CD14-positive monocyte (primary cell): ENCODE measurements at regions not wholly inside any gene's neighbourhood (a gene's known extent, or its start where the extent isn't known, plus 50 kb on each side); places are given as distances from the start of the nearest gene placed in this dataset.

ENCODE experiments used
- DNase-seq, 3 donors: peaks; one replicate each; pipeline ENCODE4 v3.0.0-alpha.2; 2011 to 2022
- H2AFZ ChIP-seq: 2 replicates; pipeline ENCODE4 v1.6.0; 2012; ENCODE audit warnings: mild to moderate bottlenecking, low read depth, low read length, inconsistent platforms; ENCODE audit not compliant: insufficient read depth, poor library complexity, severe bottlenecking
- H3K27ac ChIP-seq, 2 donors: 1 replicate in 1 of 2; 2 replicates in 1 of 2; pipeline ENCODE4 v1.5.1; 2012 to 2013; ENCODE audit warnings: low read length in 2 of 2, control low read depth in 1 of 2, inconsistent platforms in 1 of 2, low read depth in 1 of 2, mild to moderate bottlenecking in 1 of 2
- H3K27me3 ChIP-seq, 2 donors: one replicate each; pipeline versions ENCODE4 v1.6.0 to v1.6.1; 2011 to 2013; ENCODE audit warnings: low read length in 2 of 2; ENCODE audit not compliant: control insufficient read depth in 2 of 2, insufficient read depth in 2 of 2
- H3K36me3 ChIP-seq, 2 donors: replicated peaks in 1 of 2; 1 replicate in 1 of 2; 2 replicates in 1 of 2; pipeline versions ENCODE4 v1.5.1 to v1.6.1; 2012 to 2013; ENCODE audit warnings: low read length in 2 of 2, control low read depth in 1 of 2, inconsistent platforms in 1 of 2, mild to moderate bottlenecking in 1 of 2; ENCODE audit not compliant: insufficient read depth in 2 of 2, control insufficient read depth in 1 of 2
- H3K4me1 ChIP-seq, 2 donors: 1 replicate in 1 of 2; 2 replicates in 1 of 2; pipeline versions ENCODE4 v1.5.1 to v1.6.1; 2012 to 2013; ENCODE audit warnings: low read length in 2 of 2, control low read depth in 1 of 2, inconsistent platforms in 1 of 2, mild to moderate bottlenecking in 1 of 2, moderate library complexity in 1 of 2; ENCODE audit not compliant: insufficient read depth in 2 of 2, control insufficient read depth in 1 of 2
- H3K4me2 ChIP-seq: replicated peaks from 2 replicates; pipeline ENCODE3; 2012; ENCODE audit warnings: low read length, moderate library complexity, mild to moderate bottlenecking; ENCODE audit not compliant: poor library complexity, severe bottlenecking; ENCODE audit errors: extremely low read depth
- H3K4me3 ChIP-seq, 3 experiments: fragments of 200-600 bp in 1 of 3; sonication (generic) in 1 of 3; replicated peaks in 1 of 3; 1 replicate in 2 of 3; 2 replicates in 1 of 3; pipeline ENCODE4 v1.5.1; 2011 to 2013; ENCODE audit warnings: low read length in 3 of 3, mild to moderate bottlenecking in 3 of 3, control low read depth in 2 of 3, low read depth in 2 of 3, inconsistent platforms in 1 of 3, moderate library complexity in 1 of 3
- H3K79me2 ChIP-seq: 2 replicates; pipeline ENCODE4 v1.6.0; 2012; ENCODE audit warnings: mild to moderate bottlenecking, control low read depth, inconsistent platforms, low read length, moderate library complexity; ENCODE audit not compliant: insufficient read depth
- H3K9ac ChIP-seq: 2 replicates; pipeline ENCODE4 v1.6.0; 2017; ENCODE audit warnings: low read length, mild to moderate bottlenecking; ENCODE audit not compliant: insufficient read depth, poor library complexity, severe bottlenecking
- H3K9me3 ChIP-seq, 2 donors: replicated peaks in 1 of 2; 1 replicate in 1 of 2; 2 replicates in 1 of 2; pipeline versions ENCODE4 v1.5.1 to v1.6.1; 2012 to 2013; ENCODE audit warnings: low read length in 2 of 2, control low read depth in 1 of 2; ENCODE audit not compliant: control insufficient read depth in 1 of 2, insufficient read depth in 1 of 2
- H4K20me1 ChIP-seq: 2 replicates; pipeline ENCODE4 v1.6.0; 2012; ENCODE audit warnings: mild to moderate bottlenecking, low read length, control low read depth, moderate library complexity; ENCODE audit not compliant: insufficient read depth
- H3K27ac Mint-ChIP-seq, 7 donors: one replicate each; pipeline ENCODE4 v1.8.0; 2020; ENCODE audit warnings: mild to moderate bottlenecking in 7 of 7, mixed read lengths in 7 of 7, moderate library complexity in 6 of 7, inconsistent platforms in 2 of 7
- H3K27me3 Mint-ChIP-seq, 3 donors: one replicate each; pipeline ENCODE4 v1.8.0; 2021 to 2022; ENCODE audit warnings: low read depth in 3 of 3, mild to moderate bottlenecking in 3 of 3, mixed read lengths in 3 of 3, moderate library complexity in 3 of 3, inconsistent platforms in 1 of 3
- H3K36me3 Mint-ChIP-seq, 2 donors: one replicate each; pipeline ENCODE4 v1.8.0; 2020; ENCODE audit warnings: mixed read lengths in 2 of 2, inconsistent platforms in 1 of 2, mild to moderate bottlenecking in 1 of 2
- H3K4me1 Mint-ChIP-seq: one replicate; pipeline ENCODE4 v1.8.0; 2020; ENCODE audit warnings: mild to moderate bottlenecking, mixed read lengths
- H3K4me3 Mint-ChIP-seq, 2 donors: one replicate each; pipeline ENCODE4 v1.8.0; 2020; ENCODE audit warnings: mild to moderate bottlenecking in 2 of 2, mixed read lengths in 2 of 2, moderate library complexity in 1 of 2
- H3K9me3 Mint-ChIP-seq, 7 donors: one replicate each; pipeline ENCODE4 v1.8.0; 2020 to 2022; ENCODE audit warnings: mixed read lengths in 7 of 7, mild to moderate bottlenecking in 6 of 7, moderate library complexity in 6 of 7, inconsistent platforms in 2 of 7
- CTCF ChIP-seq: fragments of 200-600 bp; IDR thresholded peaks from one replicate; pipeline ENCODE4 v1.8.0; 2022; ENCODE audit warnings: antibody characterized with exemption, mild to moderate bottlenecking
- WGBS: methylation state at CpG from one replicate; pipeline ENCODE4 v1.1.5; 2013; ENCODE audit warnings: missing lambda C conversion rate; ENCODE audit not compliant: insufficient coverage; 5-methylcytosine and 5-hydroxymethylcytosine counted together
- intact Hi-C, 2 donors: fragments of 100-400 bp; cut with micrococcal nuclease; formaldehyde crosslinking; loops; one replicate each; pipeline versions ENCODE4 v1.15.0 to v1.15.1; 2023

- intact Hi-C loops: no loop called here
- DNase-seq: no peak
- no peaks in the 10 kb centered on the region for H4K20me1 ChIP-seq
- H3K4me1 Mint-ChIP-seq: no peaks in the 10 kb centered on the region
- H3K36me3 ChIP-seq: no peaks in the 10 kb centered on the region
- no peak overlapping the region for H3K4me2 ChIP-seq
- no peaks in the 10 kb centered on the region for H3K36me3 Mint-ChIP-seq
- no peaks in the 10 kb centered on the region for H3K9me3 ChIP-seq
- H3K27me3 ChIP-seq: no peaks in the 10 kb centered on the region
- no peak for TF ChIP-seq CTCF
- H3K4me3 Mint-ChIP-seq: no peak overlapping the region
- no peaks in the 10 kb centered on the region for H3K79me2 ChIP-seq
- H3K27me3 Mint-ChIP-seq: peaks cover 0 to 2% (median 0%) of the 10 kb centered on the region in 3 donors
- no peak overlapping the region for H3K9ac ChIP-seq
- no peak overlapping the region for H3K27ac ChIP-seq
- H2AFZ ChIP-seq: no peak overlapping the region
- H3K4me1 ChIP-seq: no peaks in the 10 kb centered on the region
- H3K4me3 ChIP-seq: no peak overlapping the region
- H3K27ac Mint-ChIP-seq: no peak overlapping the region
- peaks cover 0 to 7% (median 2%) of the 10 kb centered on the region in 7 donors for H3K9me3 Mint-ChIP-seq
Observed at GRCh38 chr11:87490671-87491070, 452.9 kb downstream of the TMEM135 start.

- H3K4me3 Mint-ChIP-seq: no peak overlapping the region
- H3K4me1 Mint-ChIP-seq: no peaks in the 10 kb centered on the region
- Histone ChIP-seq H2AFZ (no peak overlapping the region), H3K27ac (no peak overlapping the region), H3K4me3 (no peak overlapping the region), H3K9ac (no peak overlapping the region), H3K4me1 (no peaks in the 10 kb centered on the region), H3K9me3 (peaks cover 0 to 7% of the 10 kb centered on the region in 2 donors), H4K20me1 (no peaks in the 10 kb centered on the region), H3K79me2 (no peaks in the 10 kb centered on the region), H3K27me3 (no peaks in the 10 kb centered on the region), H3K36me3 (no peaks in the 10 kb centered on the region), H3K4me2 (no peak overlapping the region)
- no peak overlapping the region for H3K27ac Mint-ChIP-seq
- no CpG with 5 or more reads among the region's 3 CpGs for WGBS
- no peaks in the 10 kb centered on the region for H3K27me3 Mint-ChIP-seq
- intact Hi-C loops: no loop called here
- H3K36me3 Mint-ChIP-seq: no peaks in the 10 kb centered on the region
- no peak for DNase-seq
- TF ChIP-seq CTCF: no peak
- H3K9me3 Mint-ChIP-seq: peaks cover 0 to 7% (median 4%) of the 10 kb centered on the region in 7 donors
Observed at GRCh38 chr11:87484566-87484965, 446.8 kb downstream of the TMEM135 start.
